SK-N-MC (cell line): ENCODE measurements at regions not wholly inside any gene's neighbourhood (a gene's known extent, or its start where the extent isn't known, plus 50 kb on each side); places are given as distances from the start of the nearest gene placed in this dataset.

Experiments used
- EZH2 ChIP-seq: fragments of 200-600 bp; sonication (generic); IDR thresholded peaks from one replicate; pipeline ENCODE4 v1.6.1; 2017; ENCODE audit warnings: antibody characterized with exemption
- POLR2AphosphoS5 ChIP-seq: IDR thresholded peaks from 2 replicates; pipeline ENCODE4 v1.6.1; 2012; ENCODE audit warnings: mild to moderate bottlenecking, low read depth, low read length, borderline replicate concordance

DNA sequence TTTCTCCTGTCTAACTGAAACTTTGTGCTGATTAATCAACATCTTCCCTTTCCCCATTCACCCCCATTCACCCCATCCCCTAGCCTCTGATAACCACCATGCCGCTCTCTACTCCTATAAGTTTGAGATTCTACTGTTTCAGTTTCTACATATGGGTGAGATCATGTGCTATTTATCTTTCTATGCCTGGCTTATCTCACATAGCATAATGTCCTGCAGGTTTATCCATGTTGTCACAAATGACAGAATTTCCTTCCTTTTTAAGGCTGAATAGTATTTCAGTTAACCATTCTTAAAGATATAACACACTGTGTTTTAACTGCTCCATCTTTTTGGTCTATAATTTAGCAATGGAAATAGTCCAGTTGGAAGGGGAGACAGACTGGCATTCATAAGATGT lies 205.1 kb downstream of the SNCAIP start:
- TF ChIP-seq EZH2 (no peak), POLR2AphosphoS5 (no peak)
